ENCODE measurements at regions not wholly inside any gene's neighbourhood (a gene's known extent, or its start where the extent isn't known, plus 50 kb on each side); places are given as distances from the start of the nearest gene placed in this dataset.

DNA sequence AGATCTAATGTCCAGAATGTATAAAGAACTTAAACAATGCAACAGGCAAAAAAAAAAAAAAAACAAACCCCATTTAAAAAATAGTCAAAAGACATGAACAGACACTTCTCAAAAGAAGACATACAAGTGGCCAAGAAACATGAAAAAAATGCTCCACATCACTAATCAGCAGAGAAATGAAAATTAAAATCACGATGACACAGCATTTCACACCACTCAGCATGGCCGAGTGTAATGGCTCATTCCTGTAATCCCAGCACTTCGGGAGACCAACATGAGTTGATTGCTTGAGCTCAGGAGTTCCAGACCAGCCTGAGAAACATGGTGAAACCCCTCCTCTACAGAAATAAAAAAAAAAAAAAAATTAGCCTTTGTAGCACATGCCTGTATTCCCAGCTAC lies 701.4 kb upstream of the NRSN1 start:
- Histone ChIP-seq H3K4me1 (no peaks in the 10 kb centered on the region), H3K36me3 (no peaks in the 10 kb centered on the region), H3K4me3 (no peak overlapping the region), H3K27me3 (no peaks in the 10 kb centered on the region), H3K9me3 (peaks cover 0 to 6% of the 10 kb centered on the region in 2 donors), H3K27ac (no peak overlapping the region)
- TF ChIP-seq, protein P1, sequence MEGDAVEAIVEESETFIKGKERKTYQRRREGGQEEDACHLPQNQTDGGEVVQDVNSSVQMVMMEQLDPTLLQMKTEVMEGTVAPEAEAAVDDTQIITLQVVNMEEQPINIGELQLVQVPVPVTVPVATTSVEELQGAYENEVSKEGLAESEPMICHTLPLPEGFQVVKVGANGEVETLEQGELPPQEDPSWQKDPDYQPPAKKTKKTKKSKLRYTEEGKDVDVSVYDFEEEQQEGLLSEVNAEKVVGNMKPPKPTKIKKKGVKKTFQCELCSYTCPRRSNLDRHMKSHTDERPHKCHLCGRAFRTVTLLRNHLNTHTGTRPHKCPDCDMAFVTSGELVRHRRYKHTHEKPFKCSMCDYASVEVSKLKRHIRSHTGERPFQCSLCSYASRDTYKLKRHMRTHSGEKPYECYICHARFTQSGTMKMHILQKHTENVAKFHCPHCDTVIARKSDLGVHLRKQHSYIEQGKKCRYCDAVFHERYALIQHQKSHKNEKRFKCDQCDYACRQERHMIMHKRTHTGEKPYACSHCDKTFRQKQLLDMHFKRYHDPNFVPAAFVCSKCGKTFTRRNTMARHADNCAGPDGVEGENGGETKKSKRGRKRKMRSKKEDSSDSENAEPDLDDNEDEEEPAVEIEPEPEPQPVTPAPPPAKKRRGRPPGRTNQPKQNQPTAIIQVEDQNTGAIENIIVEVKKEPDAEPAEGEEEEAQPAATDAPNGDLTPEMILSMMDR (IDR thresholded peaks at IDR 0.05), result no peak
- DNase-seq (ENCODE audit: low spot score), result no peak

DNA sequence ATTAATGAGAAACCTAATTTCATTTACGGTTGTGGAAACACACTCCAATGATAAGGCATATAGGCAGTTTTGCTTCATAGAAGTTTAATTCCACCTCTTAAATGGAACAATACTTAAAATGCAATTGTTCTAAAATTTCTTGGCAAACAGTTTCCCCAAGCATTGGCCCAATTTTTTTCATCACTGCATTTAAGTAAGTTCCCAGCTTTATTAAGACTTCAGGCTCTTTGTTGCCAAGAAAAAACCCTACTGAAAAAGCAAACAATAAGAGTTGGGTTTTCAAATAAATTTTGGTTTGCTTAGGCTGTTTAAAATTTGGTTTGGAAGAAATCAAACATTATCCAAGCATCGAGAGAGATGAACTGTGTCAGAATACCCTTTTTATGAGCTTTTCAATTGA lies 690.9 kb upstream of the NRSN1 start:
- H3K36me3 ChIP-seq, result no peaks in the 10 kb centered on the region
- no peaks in the 10 kb centered on the region for H3K4me1 ChIP-seq
- TF ChIP-seq, protein P1 (IDR thresholded peaks at IDR 0.05), result no peak
- H3K27ac ChIP-seq, result no peak overlapping the region
- no peak overlapping the region for H3K4me3 ChIP-seq
- no peaks in the 10 kb centered on the region for H3K9me3 ChIP-seq
- no peaks in the 10 kb centered on the region for H3K27me3 ChIP-seq
- DNase-seq (ENCODE audit: low spot score), result no peak

DNA sequence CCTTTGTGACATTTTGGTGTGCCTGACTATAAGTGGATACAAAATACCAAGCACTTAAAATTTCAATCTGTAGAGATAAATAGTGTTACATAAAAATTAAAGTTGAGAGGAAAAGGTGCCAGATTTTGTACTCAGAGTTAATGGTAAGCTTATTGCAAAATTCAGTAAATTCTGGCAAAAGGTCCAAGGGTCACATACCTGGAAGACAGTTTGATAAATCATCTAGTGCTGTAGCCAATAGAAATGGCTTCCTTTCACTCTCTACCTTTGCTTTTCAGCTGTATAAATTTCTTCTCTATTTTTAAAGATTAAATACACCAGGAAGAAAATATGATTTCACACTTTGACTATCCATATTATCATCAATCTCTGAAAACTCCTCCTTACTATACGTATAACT lies 690.2 kb upstream of the NRSN1 start:
- Histone ChIP-seq H3K9me3 (no peaks in the 10 kb centered on the region), H3K4me3 (no peak overlapping the region), H3K27ac (no peak overlapping the region), H3K27me3 (no peaks in the 10 kb centered on the region), H3K36me3 (no peaks in the 10 kb centered on the region), H3K4me1 (no peaks in the 10 kb centered on the region)
- DNase-seq (ENCODE audit: low spot score), result no peak
- TF ChIP-seq, protein P1 (IDR thresholded peaks at IDR 0.05), result no peak

DNA sequence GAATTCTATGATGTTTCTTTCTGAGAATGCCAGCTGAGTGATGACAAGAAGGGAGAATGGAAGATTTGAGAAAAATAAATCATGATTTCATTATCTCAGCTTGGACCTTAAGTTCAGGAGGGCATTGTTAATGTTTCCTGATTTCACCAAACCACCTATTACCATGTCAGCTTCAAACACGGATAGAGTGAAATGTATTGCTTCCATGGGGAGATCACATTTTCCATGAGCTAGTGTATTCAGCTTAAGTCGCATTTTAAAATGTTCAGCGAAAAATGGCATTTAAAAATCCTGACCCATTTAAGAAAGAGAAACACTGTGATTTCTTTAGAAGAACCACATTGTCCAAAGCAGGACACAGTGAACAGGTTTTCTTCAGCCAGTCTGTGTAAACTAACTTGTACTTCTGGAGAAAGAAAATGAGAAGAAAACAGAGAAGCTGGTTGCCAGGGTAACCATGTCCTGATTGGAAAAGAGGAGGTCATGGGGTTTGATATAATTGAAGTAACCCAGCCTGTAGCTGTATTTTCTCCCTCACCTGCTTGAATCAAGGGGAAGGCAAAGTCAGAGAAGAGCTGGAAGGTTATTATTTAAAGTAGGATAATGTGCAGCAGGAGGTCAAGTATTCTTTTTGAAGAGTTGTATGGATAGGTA lies 684.1 kb upstream of the NRSN1 start:
- Histone ChIP-seq H3K4me1 (peaks cover 0 to 19% of the 10 kb centered on the region in 2 donors), H3K4me3 (no peak overlapping the region), H3K27ac (no peak overlapping the region), H3K27me3 (no peaks in the 10 kb centered on the region), H3K9me3 (no peaks in the 10 kb centered on the region), H3K36me3 (no peaks in the 10 kb centered on the region)
- TF ChIP-seq, protein P1 (IDR thresholded peaks at IDR 0.05), result no peak
- DNase-seq (ENCODE audit: low spot score), result no peak

DNA sequence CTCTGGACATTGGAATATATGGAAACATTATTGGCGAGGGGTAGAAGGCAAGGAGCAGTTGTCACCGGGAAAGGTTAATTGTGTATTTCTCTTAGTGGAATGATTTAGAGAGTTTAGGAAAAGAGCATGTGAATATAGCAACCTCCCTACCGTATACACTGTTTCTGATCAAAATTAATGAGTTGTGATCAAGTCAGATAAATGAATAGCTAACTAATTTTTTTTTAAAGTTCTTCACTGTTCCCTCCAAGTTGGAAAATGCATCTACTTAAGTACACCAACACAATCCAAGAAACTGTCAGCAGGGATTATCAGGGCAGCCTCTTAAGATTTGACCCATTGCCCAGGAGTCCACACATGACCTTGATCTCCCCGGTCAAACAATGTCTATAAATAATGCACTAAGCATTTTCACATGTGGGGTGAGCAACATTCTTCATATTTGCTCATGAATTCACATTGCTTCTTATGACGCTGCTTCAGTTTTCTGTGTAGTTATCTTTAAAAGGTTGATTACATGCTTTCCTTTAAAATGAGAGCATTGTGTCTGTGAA lies 680.8 kb upstream of the NRSN1 start:
- Histone ChIP-seq H3K27ac (peak overlapping the region in 1 of 2 donors; percentile 61), H3K4me1 (peaks cover 0 to 19% of the 10 kb centered on the region in 2 donors), H3K27me3 (no peaks in the 10 kb centered on the region), H3K36me3 (no peaks in the 10 kb centered on the region), H3K9me3 (no peaks in the 10 kb centered on the region), H3K4me3 (no peak overlapping the region)
- no peak for DNase-seq (ENCODE audit: low spot score)
- TF ChIP-seq, protein P1 (IDR thresholded peaks at IDR 0.05), result no peak

All from right atrium auricular region (tissue), 2 donors.